ENCODE measurements at regions not wholly inside any gene's neighbourhood (a gene's known extent, or its start where the extent isn't known, plus 50 kb on each side); places are given as distances from the start of the nearest gene placed in this dataset.
A peak's percentile ranks its signal among the peaks of the same experiment; 100 is the strongest.
"Not testable (repeated sequence)": the region's sequence is repeated elsewhere in the genome, so short reads cannot be mapped to it uniquely, and the experiment has no call there.

DNA sequence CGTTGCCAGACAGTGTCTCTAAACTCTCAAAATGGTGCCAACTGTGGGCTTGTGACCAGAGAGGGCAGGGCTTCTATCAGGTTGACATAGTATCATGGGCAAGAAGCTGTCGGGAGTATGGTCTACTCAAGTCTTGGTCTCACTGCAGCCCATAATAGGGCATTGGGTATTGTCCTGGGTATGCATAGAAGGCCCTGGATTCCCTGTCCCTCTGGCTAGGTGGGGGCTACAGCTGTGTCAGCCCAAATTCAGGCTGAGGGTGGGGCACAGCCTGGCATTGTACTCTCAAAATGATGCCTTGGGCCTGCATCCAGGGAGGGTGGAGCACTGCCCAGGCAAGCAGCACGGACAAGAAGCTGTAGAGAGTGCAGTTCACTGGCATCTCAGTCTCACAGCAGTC, 408.8 kb upstream of the MAN1A1 start:
- no peak for DNase-seq (ENCODE audit: low read depth)
- ChIA-PET POLR2A (no interaction called here), CTCF (no interaction called here)
- Histone ChIP-seq H3K4me3 (ENCODE audit: low read depth, low read length) (no peak overlapping the region), H3K36me3 (ENCODE audit: control insufficient read depth, insufficient read depth, low read length) (no peaks in the 10 kb centered on the region), H3K27me3 (ENCODE audit: control insufficient read depth, insufficient read depth, low read length) (no peaks in the 10 kb centered on the region)
- TF ChIP-seq, protein P1, sequence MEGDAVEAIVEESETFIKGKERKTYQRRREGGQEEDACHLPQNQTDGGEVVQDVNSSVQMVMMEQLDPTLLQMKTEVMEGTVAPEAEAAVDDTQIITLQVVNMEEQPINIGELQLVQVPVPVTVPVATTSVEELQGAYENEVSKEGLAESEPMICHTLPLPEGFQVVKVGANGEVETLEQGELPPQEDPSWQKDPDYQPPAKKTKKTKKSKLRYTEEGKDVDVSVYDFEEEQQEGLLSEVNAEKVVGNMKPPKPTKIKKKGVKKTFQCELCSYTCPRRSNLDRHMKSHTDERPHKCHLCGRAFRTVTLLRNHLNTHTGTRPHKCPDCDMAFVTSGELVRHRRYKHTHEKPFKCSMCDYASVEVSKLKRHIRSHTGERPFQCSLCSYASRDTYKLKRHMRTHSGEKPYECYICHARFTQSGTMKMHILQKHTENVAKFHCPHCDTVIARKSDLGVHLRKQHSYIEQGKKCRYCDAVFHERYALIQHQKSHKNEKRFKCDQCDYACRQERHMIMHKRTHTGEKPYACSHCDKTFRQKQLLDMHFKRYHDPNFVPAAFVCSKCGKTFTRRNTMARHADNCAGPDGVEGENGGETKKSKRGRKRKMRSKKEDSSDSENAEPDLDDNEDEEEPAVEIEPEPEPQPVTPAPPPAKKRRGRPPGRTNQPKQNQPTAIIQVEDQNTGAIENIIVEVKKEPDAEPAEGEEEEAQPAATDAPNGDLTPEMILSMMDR (IDR thresholded peaks at IDR 0.05; ENCODE audit: insufficient read depth, low read depth, low read length) = no peak

DNA sequence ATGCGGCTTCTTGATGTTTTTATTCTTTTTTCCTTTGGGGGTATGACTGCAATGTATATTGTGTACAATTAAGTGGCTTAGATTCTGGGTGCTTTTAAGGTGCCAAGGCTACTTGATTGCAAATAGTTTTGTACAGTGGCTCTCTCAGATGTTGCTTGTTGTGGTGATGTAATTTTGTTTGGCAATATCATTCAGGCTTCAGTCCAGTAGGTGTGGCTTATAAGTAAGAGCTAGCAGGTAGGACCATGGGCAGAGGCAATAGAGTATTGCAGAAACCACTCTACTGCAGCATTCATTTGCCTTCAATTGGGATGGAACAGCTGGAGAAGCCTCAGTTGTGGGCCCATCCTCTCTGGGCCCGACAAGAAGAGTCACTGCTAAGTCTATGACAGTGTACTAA, 407.9 kb upstream of the MAN1A1 start:
- no peak overlapping the region for H3K4me3 ChIP-seq (ENCODE audit: low read depth, low read length)
- no peak for DNase-seq (ENCODE audit: low read depth)
- POLR2A ChIA-PET = interaction anchor here (0.6 kb wide), 1 partner anchor 87 kb away, joined by 3 read pairs; no protein-coding TSS in a partner anchor
- no peaks in the 10 kb centered on the region for H3K27me3 ChIP-seq (ENCODE audit: control insufficient read depth, insufficient read depth, low read length)
- TF ChIP-seq, protein P1 (IDR thresholded peaks at IDR 0.05; ENCODE audit: insufficient read depth, low read depth, low read length) = no peak
- no peaks in the 10 kb centered on the region for H3K36me3 ChIP-seq (ENCODE audit: control insufficient read depth, insufficient read depth, low read length)
- CTCF ChIA-PET = no interaction called here

DNA sequence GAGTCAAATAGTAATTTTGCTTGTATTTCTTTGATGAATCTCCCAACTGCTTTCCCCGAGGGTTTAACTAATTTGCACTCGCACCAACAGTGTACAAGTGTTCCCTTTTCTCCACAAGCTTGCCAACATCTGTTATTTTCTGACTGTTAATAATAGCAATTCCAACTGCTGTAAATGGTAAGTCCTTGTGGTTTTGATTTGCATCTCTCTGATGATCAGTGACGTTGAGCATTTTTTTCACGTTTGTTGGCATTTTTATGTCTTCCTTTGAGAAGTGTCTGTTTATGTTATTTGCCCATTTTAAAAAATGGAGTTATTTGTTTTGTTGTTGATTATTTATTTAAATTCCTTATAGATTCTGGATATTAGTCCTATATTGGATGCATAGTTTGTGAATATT, 399.8 kb upstream of the MAN1A1 start:
- ChIA-PET CTCF (no interaction called here), POLR2A (no interaction called here)
- TF ChIP-seq, protein P1 (IDR thresholded peaks at IDR 0.05; ENCODE audit: insufficient read depth, low read depth, low read length) = no peak
- H3K27me3 ChIP-seq (ENCODE audit: control insufficient read depth, insufficient read depth, low read length) = no peaks in the 10 kb centered on the region
- no peaks in the 10 kb centered on the region for H3K36me3 ChIP-seq (ENCODE audit: control insufficient read depth, insufficient read depth, low read length)
- no peak overlapping the region for H3K4me3 ChIP-seq (ENCODE audit: low read depth, low read length)
- no peak for DNase-seq (ENCODE audit: low read depth)

DNA sequence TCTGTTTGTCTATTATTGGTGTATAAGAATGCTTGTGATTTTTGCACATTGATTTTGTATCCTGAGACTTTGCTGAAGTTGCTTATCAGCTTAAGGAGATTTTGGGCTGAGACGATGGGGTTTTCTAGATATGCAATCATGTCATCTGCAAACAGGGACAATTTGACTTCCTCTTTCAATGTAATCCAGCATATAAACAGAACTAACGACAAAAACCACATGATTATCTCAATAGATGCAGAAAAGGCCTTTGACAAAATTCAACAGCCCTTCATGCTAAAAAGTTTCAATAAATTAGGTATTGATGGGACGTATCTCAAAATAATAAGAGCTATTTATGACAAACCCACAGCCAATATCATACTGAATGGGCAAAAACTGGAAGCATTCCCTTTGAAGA, 399.0 kb upstream of the MAN1A1 start:
- POLR2A ChIA-PET; DNase-seq (ENCODE audit: low read depth); H3K36me3 ChIP-seq (ENCODE audit: control insufficient read depth, insufficient read depth, low read length); H3K4me3 ChIP-seq (ENCODE audit: low read depth, low read length); H3K27me3 ChIP-seq (ENCODE audit: control insufficient read depth, insufficient read depth, low read length); CTCF ChIA-PET: not testable (repeated sequence)

DNA sequence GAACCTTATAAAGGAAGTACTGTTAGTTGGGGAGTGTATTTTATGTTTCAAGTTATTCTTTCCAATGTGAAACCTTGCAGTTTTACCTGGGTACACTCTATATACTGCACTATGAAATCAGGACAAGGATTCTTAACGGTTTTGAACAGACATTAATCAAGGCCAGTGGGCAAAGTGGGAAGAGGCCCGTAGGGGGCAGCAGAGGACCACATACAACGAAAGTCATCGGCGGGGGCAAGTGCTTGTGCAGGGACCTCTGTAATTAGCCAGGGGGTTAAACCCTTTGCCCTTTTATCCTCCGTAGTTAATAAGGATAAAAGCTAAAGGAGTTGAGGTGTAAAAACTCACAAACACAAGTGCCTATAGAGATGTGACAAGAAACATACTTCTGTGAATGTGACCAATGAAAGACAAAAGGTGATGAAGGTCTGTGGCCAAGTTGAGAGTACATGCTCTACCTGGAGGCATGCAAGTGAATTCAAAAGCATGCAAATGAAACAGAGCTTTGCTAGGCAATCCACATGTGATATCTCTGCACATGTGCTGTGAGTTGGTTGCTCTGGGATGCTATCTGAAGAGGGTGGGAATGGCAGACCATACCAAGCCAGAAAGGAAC, 392.7 kb upstream of the MAN1A1 start:
- Histone ChIP-seq H3K36me3 (ENCODE audit: control insufficient read depth, insufficient read depth, low read length) (no peaks in the 10 kb centered on the region), H3K27me3 (ENCODE audit: control insufficient read depth, insufficient read depth, low read length) (no peaks in the 10 kb centered on the region), H3K4me3 (ENCODE audit: low read depth, low read length) (no peak overlapping the region)
- POLR2A ChIA-PET = no interaction called here
- CTCF ChIA-PET = no interaction called here
- TF ChIP-seq, protein P1 (IDR thresholded peaks at IDR 0.05; ENCODE audit: insufficient read depth, low read depth, low read length) = peak; percentile 75
- DNase-seq (ENCODE audit: low read depth) = no peak

DNA sequence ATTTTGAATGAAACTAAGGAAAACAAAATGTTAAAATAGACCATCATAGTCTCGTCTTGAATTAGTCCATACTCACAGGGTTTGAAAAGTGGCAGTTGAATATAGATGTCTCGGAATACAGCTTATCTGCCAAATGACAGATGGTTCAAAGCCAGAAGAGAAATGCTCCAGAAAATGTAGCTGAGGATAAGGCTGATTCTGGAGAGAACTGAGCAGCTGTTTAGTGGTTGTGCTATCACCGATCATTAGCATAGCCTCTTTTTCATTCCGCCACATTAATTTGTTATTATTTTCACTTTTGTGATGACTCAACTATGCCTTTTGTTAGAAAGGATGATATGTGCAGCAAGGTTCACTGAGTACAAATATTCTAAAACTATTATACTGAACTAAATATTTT, 390.2 kb upstream of the MAN1A1 start:
- CTCF ChIA-PET = interaction anchor here (1.1 to 1.2 kb wide), 2 partner anchors 22 to 109 kb away, joined by 3 read pairs; no protein-coding TSS in a partner anchor
- H3K36me3 ChIP-seq (ENCODE audit: control insufficient read depth, insufficient read depth, low read length) = no peaks in the 10 kb centered on the region
- TF ChIP-seq, protein P1 (IDR thresholded peaks at IDR 0.05; ENCODE audit: insufficient read depth, low read depth, low read length) = no peak
- no peak for DNase-seq (ENCODE audit: low read depth)
- POLR2A ChIA-PET = no interaction called here
- no peaks in the 10 kb centered on the region for H3K27me3 ChIP-seq (ENCODE audit: control insufficient read depth, insufficient read depth, low read length)
- no peak overlapping the region for H3K4me3 ChIP-seq (ENCODE audit: low read depth, low read length)
